GM12878 (cell line): ENCODE measurements at regions not wholly inside any gene's neighbourhood (a gene's known extent, or its start where the extent isn't known, plus 50 kb on each side); places are given as distances from the start of the nearest gene placed in this dataset.

Experiments
- ATAC-seq: fragments of 200-7000 bp; cut with Tn5 transposase; 3 replicates; pipeline ENCODE4 v1.9.1; 2020; ENCODE audit warnings: mild to moderate bottlenecking, moderate library complexity
- BruUV-seq: library from RNA; stranded (reverse); fragments of 400-500 nt; replicated peaks from 2 replicates; lab custom pipeline; 2021; lab: Mats Ljungman, UMichigan
- CTCF ChIA-PET: fragments of 300-600 bp; sonication (Branson Sonifier 250); formaldehyde crosslinking; extraction: SDS; loops from one replicate; lab custom pipeline; 2021; ENCODE audit warnings: inconsistent platforms; lab: Yijun Ruan, JAX
- POLR2A ChIA-PET: fragments of 350-600 bp; formaldehyde crosslinking; extraction: SDS; loops from one replicate; lab custom pipeline; 2021; ENCODE audit warnings: inconsistent platforms; lab: Charles Lee
- RAD21 ChIA-PET: fragments of 300-600 bp; sonication (Branson Sonifier 250); formaldehyde crosslinking; loops from one replicate; lab custom pipeline; 2023; ENCODE audit warnings: antibody characterized with exemption; ENCODE audit not compliant: unreplicated experiment; lab: Charles Lee
- SMC1A ChIA-PET: fragments of 300-600 bp; sonication (Branson Sonifier 250); formaldehyde crosslinking; loops from one replicate; lab custom pipeline; 2023; ENCODE audit not compliant: unreplicated experiment, uncharacterized antibody; lab: Charles Lee
- DNase-seq: peaks from one replicate; pipeline ENCODE4 v3.0.0-alpha.2; 2011; ENCODE audit warnings: low read depth, low spot score
- FAIRE-seq: peaks from 3 replicates; lab custom pipeline; 2011; peaks lifted over from hg19 to GRCh38; lab: Jason Lieb, UNC
- H2AFZ ChIP-seq: 2 replicates; pipeline ENCODE4 v1.6.0; 2011; ENCODE audit warnings: low read depth, low read length, control low read depth; ENCODE audit not compliant: control insufficient read depth
- H3K27ac ChIP-seq: 2 replicates; pipeline ENCODE4 v1.5.1; 2011; ENCODE audit warnings: control low read depth; ENCODE audit not compliant: control insufficient read depth, insufficient read depth
- H3K27me3 ChIP-seq, 2 experiments: replicated peaks in 1 of 2; 2 replicates each; pipeline versions ENCODE4 v1.6.0 to v1.6.1; 2011; ENCODE audit warnings: low read length in 1 of 2; ENCODE audit not compliant: control insufficient read depth in 2 of 2, insufficient read depth in 2 of 2
- H3K36me3 ChIP-seq, 2 experiments: 2 replicates each; pipeline ENCODE4 v1.5.1; 2011; ENCODE audit warnings: low read length in 1 of 2; ENCODE audit not compliant: control insufficient read depth in 2 of 2, insufficient read depth in 2 of 2
- H3K4me1 ChIP-seq: 2 replicates; pipeline ENCODE4 v1.6.1; 2011; ENCODE audit warnings: mild to moderate bottlenecking, low read length, moderate library complexity, mixed read lengths; ENCODE audit not compliant: control insufficient read depth, insufficient read depth
- H3K4me2 ChIP-seq: 2 replicates; pipeline ENCODE4 v1.6.0; 2011; ENCODE audit warnings: control low read depth; ENCODE audit not compliant: control insufficient read depth, insufficient read depth
- H3K4me3 ChIP-seq: fragments of 200-600 bp; sonication (generic); 2 replicates; pipeline ENCODE4 v1.5.1; 2016
- H3K79me2 ChIP-seq: 2 replicates; pipeline ENCODE4 v1.6.0; 2011; ENCODE audit warnings: low read length; ENCODE audit not compliant: control insufficient read depth, insufficient read depth
- H3K9ac ChIP-seq: 2 replicates; pipeline ENCODE4 v1.8.0; 2011; ENCODE audit warnings: low read length, control low read depth, mixed read lengths; ENCODE audit not compliant: control insufficient read depth, insufficient read depth
- H3K9me3 ChIP-seq: replicated peaks from 3 replicates; pipeline ENCODE4 v1.5.1; 2011; ENCODE audit warnings: mild to moderate bottlenecking, low read length; ENCODE audit not compliant: control insufficient read depth, insufficient read depth
- H4K20me1 ChIP-seq: 2 replicates; pipeline ENCODE4 v1.6.0; 2011; ENCODE audit not compliant: control insufficient read depth, insufficient read depth
- EED ChIP-seq: sonication (generic); IDR thresholded peaks from 2 replicates; pipeline ENCODE4 v1.6.1; 2016; ENCODE audit warnings: antibody characterized with exemption, low read depth
- HDAC6 ChIP-seq: fragments of 200-600 bp; sonication (generic); IDR thresholded peaks from one replicate; pipeline ENCODE4 v1.8.0; 2017; ENCODE audit warnings: antibody characterized with exemption; ENCODE audit not compliant: unreplicated experiment
- MYB ChIP-seq: fragments of 150-350 bp; IDR thresholded peaks from 2 replicates; pipeline ENCODE4 v1.6.1; 2014; ENCODE audit warnings: mild to moderate bottlenecking, low read depth, low read length, borderline replicate concordance
- PML ChIP-seq: IDR thresholded peaks from 2 replicates; pipeline ENCODE4 v1.6.1; 2012; ENCODE audit warnings: low read length, inconsistent platforms
- POU2F2 ChIP-seq: IDR thresholded peaks from 3 replicates; pipeline ENCODE4 v1.6.1; 2011; ENCODE audit warnings: low read depth, mild to moderate bottlenecking, low read length, borderline replicate concordance
- RBBP5 ChIP-seq: fragments of 200-600 bp; sonication (generic); conservative IDR thresholded peaks from 2 replicates; pipeline ENCODE4 v1.6.1; 2016
- SIN3A ChIP-seq: IDR thresholded peaks from 2 replicates; pipeline ENCODE4 v1.6.1; 2012; ENCODE audit warnings: low read depth, low read length, improper control_type of control experiment
- TCF7 ChIP-seq: IDR thresholded peaks from 2 replicates; pipeline ENCODE4 v1.6.1; 2014; ENCODE audit warnings: antibody characterized with exemption, borderline replicate concordance
- ZBTB33 ChIP-seq: fragments of 450-650 bp; IDR thresholded peaks from 2 replicates; pipeline ENCODE4 v1.6.1; 2017; ENCODE audit warnings: mild to moderate bottlenecking
- WGBS: methylation state at CpG from one replicate; pipeline ENCODE4 v1.1.6; 2016; ENCODE audit warnings: low lambda C conversion rate; ENCODE audit not compliant: insufficient replicate concordance, insufficient coverage; ENCODE audit errors: missing lambda C conversion rate; 5-methylcytosine and 5-hydroxymethylcytosine counted together
- in situ Hi-C: fragments of 300-500 bp; cut with MboI; formaldehyde crosslinking; loops from 9 replicates; pipeline ENCODE4 v1.14.3; 2018; ENCODE audit warnings: mixed read lengths
- intact Hi-C: fragments of 100-400 bp; cut with micrococcal nuclease; formaldehyde crosslinking; loops from one replicate; pipeline ENCODE4 v1.14.2; 2022; ENCODE audit not compliant: unreplicated experiment

DNA sequence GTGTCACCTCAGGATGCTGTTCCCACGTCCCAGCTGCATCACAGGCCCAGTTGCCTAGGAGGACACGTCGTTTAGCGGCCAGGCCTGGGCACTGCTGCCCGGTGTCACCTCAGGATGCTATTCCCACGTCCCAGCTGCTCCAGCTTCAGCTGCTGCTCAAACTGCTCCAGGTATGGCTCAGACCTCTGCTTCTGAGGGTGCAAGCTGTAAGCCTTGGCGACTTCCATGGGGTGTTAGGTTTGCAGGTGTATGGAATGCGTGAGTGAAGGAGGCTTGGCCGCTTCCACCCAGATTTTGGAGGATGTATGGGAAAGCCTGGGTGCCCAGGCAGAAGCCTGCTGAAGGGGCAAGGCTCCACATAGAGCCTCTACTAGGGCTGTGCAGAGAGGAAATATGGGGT, 205.3 kb upstream of the B3GAT1 start (continued):
- TF ChIP-seq ZBTB33: no peak
- no peak for TF ChIP-seq PML
- TF ChIP-seq, all 136 proteins: peak for 0

GRCh38 chr11:134616038-134616437, 204.0 kb upstream of the B3GAT1 start:
- no peaks in the 10 kb centered on the region for H3K4me1 ChIP-seq
- ATAC-seq (no peak), FAIRE-seq (no peak), DNase-seq (no peak)
- H3K4me3 ChIP-seq: no peak overlapping the region
- H4K20me1 ChIP-seq: no peaks in the 10 kb centered on the region
- ChIA-PET SMC1A (no interaction called here), POLR2A (no interaction called here), RAD21 (no interaction called here), CTCF (no interaction called here)
- no peaks in the 10 kb centered on the region for H3K36me3 ChIP-seq
- H3K9ac ChIP-seq: no peak overlapping the region
- BruUV-seq: no TSS peak
- in situ Hi-C loops: no loop called here
- no peak overlapping the region for H3K27ac ChIP-seq
- H3K4me2 ChIP-seq: no peak overlapping the region
- TF ChIP-seq MYB: no peak
- no peaks in the 10 kb centered on the region for H3K9me3 ChIP-seq
- intact Hi-C loops: no loop called here
- no peak overlapping the region for H2AFZ ChIP-seq
- H3K79me2 ChIP-seq: no peaks in the 10 kb centered on the region
- no peaks in the 10 kb centered on the region; a peak in 2 of 4 replicates for H3K27me3 ChIP-seq
- whole genome bisulfite sequencing: 23% methylated on average over 8 of the region's 8 CpGs

DNA sequence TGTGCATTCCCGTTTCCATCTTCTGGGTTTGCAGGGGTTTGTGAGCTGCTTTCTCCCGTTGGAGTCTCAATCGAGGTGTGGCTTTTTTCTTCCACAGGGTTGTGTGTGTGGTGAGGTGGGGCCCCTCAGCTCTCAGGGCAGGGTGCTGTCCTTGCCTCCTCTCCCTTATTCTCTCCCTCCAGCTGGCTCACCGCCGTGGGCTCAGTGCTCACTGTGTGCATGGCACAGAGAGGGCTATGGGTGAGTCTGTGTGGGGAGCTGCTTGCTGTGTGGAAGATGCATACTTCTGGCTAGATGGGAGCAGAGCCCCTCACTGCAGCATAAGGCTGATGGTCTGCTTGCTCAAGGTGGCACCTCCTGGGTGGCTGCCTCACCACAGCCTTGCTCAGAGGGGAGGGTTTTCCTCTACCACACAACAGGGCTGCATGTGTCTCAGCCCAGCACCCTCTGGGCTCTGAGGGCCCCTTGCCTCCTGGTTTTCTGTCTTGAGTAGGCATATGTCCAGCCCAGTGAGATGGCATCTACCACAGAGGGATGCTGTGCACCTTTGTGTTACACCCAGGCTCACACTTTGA, 203.1 kb upstream of the B3GAT1 start:
- Histone ChIP-seq H3K9me3 (no peaks in the 10 kb centered on the region), H2AFZ (no peak overlapping the region)
- BruUV-seq: no TSS peak
- in situ Hi-C loops: no loop called here
- RAD21 ChIA-PET: no interaction called here
- TF ChIP-seq HDAC6: no peak
- no peak for TF ChIP-seq TCF7
- no peak for TF ChIP-seq SIN3A
- TF ChIP-seq EED: no peak
- no peak for TF ChIP-seq POU2F2
- TF ChIP-seq RBBP5: no peak
- TF ChIP-seq, all 136 proteins: peak for 0
- 10% methylated on average over 5 of the region's 5 CpGs for WGBS
- no peak for FAIRE-seq
- no peak overlapping the region for H3K9ac ChIP-seq
- no peak for ATAC-seq
- DNase-seq: no peak
- H3K4me2 ChIP-seq: no peak overlapping the region
- no peak overlapping the region for H3K4me3 ChIP-seq
- H3K27ac ChIP-seq: no peak overlapping the region
- ChIA-PET CTCF (no interaction called here), POLR2A (no interaction called here), SMC1A (no interaction called here)
- H3K27me3 ChIP-seq: no peaks in the 10 kb centered on the region; a peak in 2 of 4 replicates
- intact Hi-C loops: no loop called here
- no peaks in the 10 kb centered on the region for H3K4me1 ChIP-seq
- H4K20me1 ChIP-seq: no peaks in the 10 kb centered on the region
- no peaks in the 10 kb centered on the region for H3K79me2 ChIP-seq
- no peaks in the 10 kb centered on the region for H3K36me3 ChIP-seq
